ENCODE measurements at regions not wholly inside any gene's neighbourhood (a gene's known extent, or its start where the extent isn't known, plus 50 kb on each side); places are given as distances from the start of the nearest gene placed in this dataset.

GRCh38 chr15:31259562-31260252 lies 66.9 kb upstream of the KLF13 start:
- H3K36me3 ChIP-seq: no peaks in the 10 kb centered on the region
- no peak overlapping the region for H3K27ac ChIP-seq
- no peak overlapping the region for H3K4me3 ChIP-seq
- peaks cover 64% of the 10 kb centered on the region for H3K4me1 ChIP-seq
- no peak overlapping the region for H3K4me2 ChIP-seq
- H3K9ac ChIP-seq: no peak overlapping the region
- H3K27me3 ChIP-seq: no peaks in the 10 kb centered on the region
- H3K9me3 ChIP-seq: no peaks in the 10 kb centered on the region
- peaks cover 14% of the 10 kb centered on the region for H4K20me1 ChIP-seq
- TF ChIP-seq Cebpa-rat (IDR thresholded peaks at IDR 0.05): no peak

- no peaks in the 10 kb centered on the region for H3K27me3 ChIP-seq
- H3K4me1 ChIP-seq: peaks cover 64% of the 10 kb centered on the region
- no peak overlapping the region for H3K4me3 ChIP-seq
- no peak overlapping the region for H3K27ac ChIP-seq
- no peaks in the 10 kb centered on the region for H3K36me3 ChIP-seq
- no peak overlapping the region for H3K9ac ChIP-seq
- peaks cover 17% of the 10 kb centered on the region for H4K20me1 ChIP-seq
- no peak overlapping the region for H3K4me2 ChIP-seq
- no peaks in the 10 kb centered on the region for H3K9me3 ChIP-seq
- TF ChIP-seq Cebpa-rat (IDR thresholded peaks at IDR 0.05): no peak
Observed at GRCh38 chr15:31260646-31261265, 65.9 kb upstream of the KLF13 start.

GRCh38 chr15:31261266-31262142 lies 65.1 kb upstream of the KLF13 start:
- H3K9ac ChIP-seq: no peak overlapping the region

GRCh38 chr15:31262143-31262530 lies 64.5 kb upstream of the KLF13 start:
- TF ChIP-seq Cebpa-rat (IDR thresholded peaks at IDR 0.05): no peak
- peaks cover 62% of the 10 kb centered on the region for H3K4me1 ChIP-seq
- no peak overlapping the region for H3K9ac ChIP-seq
- no peak overlapping the region for H3K27ac ChIP-seq
- peak overlapping the region; percentile 98 for H3K4me2 ChIP-seq
- no peaks in the 10 kb centered on the region for H3K9me3 ChIP-seq
- no peaks in the 10 kb centered on the region for H3K27me3 ChIP-seq
- no peak overlapping the region for H3K4me3 ChIP-seq
- no peaks in the 10 kb centered on the region for H3K36me3 ChIP-seq
- H4K20me1 ChIP-seq: peaks cover 17% of the 10 kb centered on the region

More at GRCh38 chr15:31261266-31262142, 65.1 kb upstream of the KLF13 start:
- Histone ChIP-seq H3K27ac (no peak overlapping the region), H3K27me3 (no peaks in the 10 kb centered on the region), H4K20me1 (peaks cover 17% of the 10 kb centered on the region), H3K4me1 (peaks cover 62% of the 10 kb centered on the region), H3K9me3 (no peaks in the 10 kb centered on the region), H3K4me3 (no peak overlapping the region), H3K36me3 (no peaks in the 10 kb centered on the region), H3K4me2 (peak overlapping the region; percentile 98)
- TF ChIP-seq Cebpa-rat (IDR thresholded peaks at IDR 0.05): no peak

- Histone ChIP-seq H3K9ac (peak overlapping the region; percentile 48; the same call in 1 of the 2 replicates), H3K9me3 (no peaks in the 10 kb centered on the region), H3K4me2 (peak overlapping the region; percentile 98), H3K27ac (peak overlapping the region; percentile 92), H3K27me3 (no peaks in the 10 kb centered on the region), H3K4me1 (peaks cover 67% of the 10 kb centered on the region), H3K36me3 (no peaks in the 10 kb centered on the region), H3K4me3 (no peak overlapping the region), H4K20me1 (peaks cover 17% of the 10 kb centered on the region)
- TF ChIP-seq Cebpa-rat (IDR thresholded peaks at IDR 0.05): no peak
Observed at GRCh38 chr15:31262901-31263671, 63.5 kb upstream of the KLF13 start.

GRCh38 chr15:31263751-31264558 lies 62.7 kb upstream of the KLF13 start:
- H3K27me3 ChIP-seq: no peaks in the 10 kb centered on the region
- H3K9ac ChIP-seq: peak overlapping the region; percentile 48; the same call in 1 of the 2 replicates
- TF ChIP-seq Cebpa-rat (IDR thresholded peaks at IDR 0.05): no peak
- no peak overlapping the region for H3K4me3 ChIP-seq
- no peaks in the 10 kb centered on the region for H3K9me3 ChIP-seq
- peaks cover 17% of the 10 kb centered on the region for H4K20me1 ChIP-seq
- peak overlapping the region; percentile 98 for H3K4me2 ChIP-seq
- H3K36me3 ChIP-seq: no peaks in the 10 kb centered on the region
- peaks cover 76% of the 10 kb centered on the region for H3K4me1 ChIP-seq
- peak overlapping the region; percentile 92 for H3K27ac ChIP-seq

- H3K27ac ChIP-seq: peak overlapping the region; percentile 92
- 0 out of 2 replicates have a peak overlapping the region, but pooled peaks have one; percentile 12 for H3K4me3 ChIP-seq
- H3K27me3 ChIP-seq: no peaks in the 10 kb centered on the region
- peaks cover 81% of the 10 kb centered on the region for H3K4me1 ChIP-seq
- H3K9me3 ChIP-seq: no peaks in the 10 kb centered on the region
- H3K4me2 ChIP-seq: peak overlapping the region; percentile 98
- H4K20me1 ChIP-seq: peaks cover 17% of the 10 kb centered on the region
- H3K9ac ChIP-seq: peak overlapping the region; percentile 76; the same call in 1 of the 2 replicates
- no peaks in the 10 kb centered on the region for H3K36me3 ChIP-seq
- TF ChIP-seq Cebpa-rat (IDR thresholded peaks at IDR 0.05): no peak
Observed at GRCh38 chr15:31264559-31265089, 62.0 kb upstream of the KLF13 start.

- H3K4me1 ChIP-seq: peaks cover 85% of the 10 kb centered on the region
- H4K20me1 ChIP-seq: peaks cover 17% of the 10 kb centered on the region
- peak overlapping the region; percentile 98 for H3K4me2 ChIP-seq
- no peak for TF ChIP-seq Cebpa-rat (IDR thresholded peaks at IDR 0.05)
- no peaks in the 10 kb centered on the region for H3K9me3 ChIP-seq
- peak overlapping the region; percentile 76; the same call in 1 of the 2 replicates for H3K9ac ChIP-seq
- H3K4me3 ChIP-seq: peak overlapping the region; percentile 37
- H3K27me3 ChIP-seq: no peaks in the 10 kb centered on the region
- H3K36me3 ChIP-seq: no peaks in the 10 kb centered on the region
- H3K27ac ChIP-seq: peak overlapping the region; percentile 92
Observed at GRCh38 chr15:31265090-31265870, 61.4 kb upstream of the KLF13 start.

Data from BLaER1 (cell line).